Panc1 (cell line): ENCODE measurements at regions not wholly inside any gene's neighbourhood (a gene's known extent, or its start where the extent isn't known, plus 50 kb on each side); places are given as distances from the start of the nearest gene placed in this dataset.

Experiments
- ATAC-seq: fragments of 200-7000 bp; cut with Tn5 transposase; 2 replicates; pipeline ENCODE4 v1.9.1; 2020; ENCODE audit warnings: mild to moderate bottlenecking, moderate library complexity
- BruUV-seq: library from RNA; stranded (reverse); fragments of 400-500 nt; replicated peaks from 2 replicates; lab custom pipeline; 2021; lab: Mats Ljungman, UMichigan
- CTCF ChIA-PET: fragments of 300-600 bp; sonication (Branson Sonifier 250); formaldehyde crosslinking; loops from one replicate; lab custom pipeline; 2022; ENCODE audit warnings: antibody characterized with exemption; lab: Charles Lee
- POLR2A ChIA-PET: fragments of 300-600 bp; sonication (Branson Sonifier 250); formaldehyde crosslinking; loops from one replicate; lab custom pipeline; 2022; ENCODE audit warnings: antibody characterized with exemption; lab: Charles Lee
- DNase-seq: peaks from one replicate; pipeline ENCODE4 v3.0.0-alpha.2; 2010; ENCODE audit warnings: low read depth, low spot score
- H3K27ac ChIP-seq: 2 replicates; pipeline ENCODE4 v1.5.1; 2011; ENCODE audit warnings: mild to moderate bottlenecking, low read length, inconsistent platforms
- H3K27me3 ChIP-seq: fragments of 200-500 bp; sonication (Bioruptor generic); 2 replicates; pipeline ENCODE4 v1.6.0; 2014; ENCODE audit warnings: low read length, inconsistent platforms; ENCODE audit not compliant: control insufficient read depth, insufficient read depth
- H3K36me3 ChIP-seq: fragments of 200-500 bp; sonication (Bioruptor generic); 2 replicates; pipeline ENCODE4 v1.5.1; 2014; ENCODE audit warnings: inconsistent platforms, mild to moderate bottlenecking, low read length, moderate library complexity; ENCODE audit not compliant: control insufficient read depth, insufficient read depth
- H3K4me1 ChIP-seq: 2 replicates; pipeline ENCODE4 v1.5.1; 2011; ENCODE audit warnings: inconsistent platforms, mild to moderate bottlenecking, low read length, moderate library complexity; ENCODE audit not compliant: control insufficient read depth, insufficient read depth
- H3K4me3 ChIP-seq, 2 experiments: 2 replicates each; pipeline ENCODE4 v1.5.1; 2011 to 2012; ENCODE audit warnings: low read depth in 2 of 2, low read length in 2 of 2, mild to moderate bottlenecking in 2 of 2, inconsistent platforms in 1 of 2, moderate library complexity in 1 of 2
- H3K9me3 ChIP-seq: fragments of 200-500 bp; sonication (Bioruptor generic); 2 replicates; pipeline ENCODE4 v1.5.1; 2014; ENCODE audit warnings: low read depth, mild to moderate bottlenecking, inconsistent platforms, low read length, moderate library complexity; ENCODE audit not compliant: control insufficient read depth, insufficient read depth
- CTCF ChIP-seq: fragments of 450-650 bp; IDR thresholded peaks from 2 replicates; pipeline ENCODE4 v1.5.1; 2017; ENCODE audit warnings: mild to moderate bottlenecking
- POLR2AphosphoS5 ChIP-seq: IDR thresholded peaks from 2 replicates; pipeline ENCODE4 v1.6.1; 2012; ENCODE audit warnings: mild to moderate bottlenecking, low read depth, low read length, moderate library complexity
- REST ChIP-seq, 2 experiments: IDR thresholded peaks; 2 replicates each; pipeline ENCODE4 v1.6.1; 2011 to 2012; ENCODE audit warnings: low read depth in 2 of 2, control low read depth in 1 of 2, low read length in 1 of 2, mild to moderate bottlenecking in 1 of 2, moderate library complexity in 1 of 2; ENCODE audit not compliant: insufficient read depth in 1 of 2
- SIN3A ChIP-seq: IDR thresholded peaks from 2 replicates; pipeline ENCODE4 v1.6.1; 2012; ENCODE audit warnings: low read depth, mild to moderate bottlenecking, low read length, moderate library complexity, borderline replicate concordance; ENCODE audit not compliant: insufficient read depth
- TCF7L2 ChIP-seq: IDR thresholded peaks from 2 replicates; pipeline ENCODE4 v1.6.1; 2011; ENCODE audit warnings: mild to moderate bottlenecking, low read depth, low read length, inconsistent platforms
- in situ Hi-C: cut with HindIII; loops from 2 replicates; pipeline ENCODE4 v1.10.0; 2016; ENCODE audit warnings: low sequenced_read_pairs, low pct_unique_long_range_greater_than_20kb
- intact Hi-C: fragments of 100-400 bp; cut with micrococcal nuclease; formaldehyde crosslinking; loops from one replicate; pipeline ENCODE4 v1.10.0; 2022; ENCODE audit not compliant: unreplicated experiment

- Histone ChIP-seq H3K27ac (no peak overlapping the region), H3K4me3 (no peak overlapping the region), H3K9me3 (no peaks in the 10 kb centered on the region), H3K36me3 (no peaks in the 10 kb centered on the region), H3K27me3 (no peaks in the 10 kb centered on the region), H3K4me1 (no peaks in the 10 kb centered on the region)
- POLR2A ChIA-PET, result interaction anchor here (0.6 kb wide), 1 partner anchor 808 kb away, joined by 4 read pairs; no protein-coding TSS in a partner anchor
- no peak for ATAC-seq
- intact Hi-C loops (no loop called here), in situ Hi-C loops (no loop called here)
- DNase-seq, result no peak
- TF ChIP-seq POLR2AphosphoS5 (no peak), CTCF (no peak), TCF7L2 (no peak), REST (IDR thresholded peaks at IDR 0.05; ENCODE audit: insufficient read depth in 1 of 2, low read depth in 2 of 2, low read length in 1 of 2) (no peak), SIN3A (no peak)
- CTCF ChIA-PET, result no interaction called here
- BruUV-seq, result no TSS peak
Measured at GRCh38 chr6:74805916-74806696, 399.7 kb downstream of the COL12A1 start.

GRCh38 chr6:74798302-74798701 is 407.6 kb downstream of the COL12A1 start:
- ChIA-PET POLR2A (no interaction called here), CTCF (no interaction called here)
- BruUV-seq, result no TSS peak
- Histone ChIP-seq H3K4me3 (no peak overlapping the region), H3K4me1 (no peaks in the 10 kb centered on the region), H3K36me3 (no peaks in the 10 kb centered on the region), H3K27me3 (no peaks in the 10 kb centered on the region), H3K27ac (no peak overlapping the region), H3K9me3 (no peaks in the 10 kb centered on the region)
- DNase-seq (no peak), ATAC-seq (no peak)
- TF ChIP-seq REST (IDR thresholded peaks at IDR 0.05; ENCODE audit: insufficient read depth in 1 of 2, low read depth in 2 of 2, low read length in 1 of 2), result no peak
- no peak for TF ChIP-seq POLR2AphosphoS5
- TF ChIP-seq TCF7L2, result no peak
- TF ChIP-seq CTCF, result no peak
- TF ChIP-seq SIN3A, result no peak
- in situ Hi-C loops (no loop called here), intact Hi-C loops (no loop called here)
